Choroid plexus epithelial cell (primary cell): ENCODE measurements at regions not wholly inside any gene's neighbourhood (a gene's known extent, or its start where the extent isn't known, plus 50 kb on each side); places are given as distances from the start of the nearest gene placed in this dataset.

Source experiments
- DNase-seq: peaks from one replicate; pipeline ENCODE4 v3.0.0-alpha.2; 2010; ENCODE audit warnings: low read depth
- H3K4me3 ChIP-seq: 2 replicates; pipeline ENCODE4 v1.5.1; 2011; ENCODE audit warnings: low read depth, mild to moderate bottlenecking, control low read depth, low read length, moderate library complexity
- TF ChIP-seq, protein P1 (sequence below): conservative IDR thresholded peaks from 2 replicates; pipeline ENCODE4 v1.5.1; 2011; ENCODE audit warnings: low read depth, mild to moderate bottlenecking, control low read depth, inconsistent platforms, low read length, moderate library complexity

DNA sequence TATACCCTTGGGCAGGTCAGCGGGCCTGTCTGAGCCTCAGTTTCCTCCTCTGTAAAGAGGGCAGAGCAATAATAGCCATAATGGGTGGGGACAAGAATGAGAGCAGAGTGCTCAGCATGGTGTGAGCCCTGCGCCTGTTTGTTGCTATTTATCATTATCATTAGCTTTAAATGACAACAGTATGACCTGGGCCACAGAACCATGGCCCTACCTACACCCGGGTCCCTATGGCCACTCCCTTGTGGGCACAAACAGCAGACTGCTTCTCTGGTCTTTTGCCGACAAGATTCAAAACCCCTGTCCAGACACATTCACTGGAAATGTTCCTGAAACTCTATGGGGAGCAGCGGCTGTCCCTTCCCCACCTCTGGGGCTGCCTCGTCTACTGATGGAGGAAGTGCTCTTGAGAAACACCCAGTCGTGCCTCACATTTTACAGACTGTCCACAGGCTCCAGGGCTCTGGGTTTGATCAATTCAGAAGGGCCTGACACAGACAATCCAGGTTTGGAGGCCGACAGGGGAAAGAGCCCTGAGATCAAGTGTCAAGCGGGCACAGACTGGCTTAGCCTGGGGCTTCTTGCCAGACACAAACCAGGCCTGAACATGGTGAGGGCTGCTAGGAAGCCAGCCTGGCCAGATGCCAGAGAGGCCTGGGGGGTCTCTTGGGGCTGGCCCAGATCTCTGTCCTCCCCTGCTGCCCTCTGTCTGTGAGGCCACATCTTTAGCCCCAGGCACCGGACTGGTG lies 112.5 kb upstream of the CD82 start:
- H3K4me3 ChIP-seq, result no peak overlapping the region
- DNase-seq, result no peak
- TF ChIP-seq, protein P1, sequence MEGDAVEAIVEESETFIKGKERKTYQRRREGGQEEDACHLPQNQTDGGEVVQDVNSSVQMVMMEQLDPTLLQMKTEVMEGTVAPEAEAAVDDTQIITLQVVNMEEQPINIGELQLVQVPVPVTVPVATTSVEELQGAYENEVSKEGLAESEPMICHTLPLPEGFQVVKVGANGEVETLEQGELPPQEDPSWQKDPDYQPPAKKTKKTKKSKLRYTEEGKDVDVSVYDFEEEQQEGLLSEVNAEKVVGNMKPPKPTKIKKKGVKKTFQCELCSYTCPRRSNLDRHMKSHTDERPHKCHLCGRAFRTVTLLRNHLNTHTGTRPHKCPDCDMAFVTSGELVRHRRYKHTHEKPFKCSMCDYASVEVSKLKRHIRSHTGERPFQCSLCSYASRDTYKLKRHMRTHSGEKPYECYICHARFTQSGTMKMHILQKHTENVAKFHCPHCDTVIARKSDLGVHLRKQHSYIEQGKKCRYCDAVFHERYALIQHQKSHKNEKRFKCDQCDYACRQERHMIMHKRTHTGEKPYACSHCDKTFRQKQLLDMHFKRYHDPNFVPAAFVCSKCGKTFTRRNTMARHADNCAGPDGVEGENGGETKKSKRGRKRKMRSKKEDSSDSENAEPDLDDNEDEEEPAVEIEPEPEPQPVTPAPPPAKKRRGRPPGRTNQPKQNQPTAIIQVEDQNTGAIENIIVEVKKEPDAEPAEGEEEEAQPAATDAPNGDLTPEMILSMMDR, result no peak

DNA sequence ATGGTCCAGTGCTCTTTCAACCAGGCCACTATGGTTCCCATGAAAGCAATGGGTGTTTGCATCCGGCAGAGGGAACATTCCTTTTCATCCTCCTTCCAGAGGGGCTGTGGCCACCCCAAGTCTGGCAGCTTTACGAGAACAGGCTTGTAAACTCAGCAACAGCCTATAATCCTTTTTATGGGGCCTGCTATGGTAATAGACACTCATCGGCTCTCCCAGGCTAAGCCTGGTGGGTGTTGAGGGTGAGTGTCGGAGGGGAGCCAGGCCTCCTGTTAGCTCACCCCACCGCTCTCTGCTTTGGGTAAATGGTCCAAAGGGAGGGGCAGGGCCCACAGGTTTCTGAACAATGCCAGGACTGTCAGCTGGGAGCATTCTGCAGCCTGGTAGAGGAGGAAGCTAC lies 111.6 kb upstream of the CD82 start:
- TF ChIP-seq, protein P1, result no peak
- no peak for DNase-seq
- H3K4me3 ChIP-seq, result no peak overlapping the region

DNA sequence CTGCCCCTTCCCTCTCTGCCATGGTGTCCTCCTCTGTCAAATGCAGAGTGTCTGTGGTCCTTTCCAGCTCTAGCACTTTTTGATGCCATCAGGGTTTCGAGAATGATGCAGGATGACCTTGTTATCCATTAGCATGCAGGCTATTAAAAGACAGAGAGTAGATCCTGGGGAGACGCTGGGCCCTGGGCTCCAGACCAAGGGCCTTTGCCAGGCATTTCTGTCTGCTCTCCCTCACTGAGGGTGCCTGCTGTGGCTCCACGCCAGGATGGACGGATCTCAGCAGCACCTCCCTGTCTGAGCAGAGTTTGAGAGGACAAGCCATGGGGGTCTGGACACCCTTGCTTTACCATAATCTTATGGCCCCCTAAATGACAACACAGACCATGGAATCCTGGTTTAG lies 110.8 kb upstream of the CD82 start:
- TF ChIP-seq, protein P1, result no peak
- no peak for DNase-seq
- no peak overlapping the region for H3K4me3 ChIP-seq

DNA sequence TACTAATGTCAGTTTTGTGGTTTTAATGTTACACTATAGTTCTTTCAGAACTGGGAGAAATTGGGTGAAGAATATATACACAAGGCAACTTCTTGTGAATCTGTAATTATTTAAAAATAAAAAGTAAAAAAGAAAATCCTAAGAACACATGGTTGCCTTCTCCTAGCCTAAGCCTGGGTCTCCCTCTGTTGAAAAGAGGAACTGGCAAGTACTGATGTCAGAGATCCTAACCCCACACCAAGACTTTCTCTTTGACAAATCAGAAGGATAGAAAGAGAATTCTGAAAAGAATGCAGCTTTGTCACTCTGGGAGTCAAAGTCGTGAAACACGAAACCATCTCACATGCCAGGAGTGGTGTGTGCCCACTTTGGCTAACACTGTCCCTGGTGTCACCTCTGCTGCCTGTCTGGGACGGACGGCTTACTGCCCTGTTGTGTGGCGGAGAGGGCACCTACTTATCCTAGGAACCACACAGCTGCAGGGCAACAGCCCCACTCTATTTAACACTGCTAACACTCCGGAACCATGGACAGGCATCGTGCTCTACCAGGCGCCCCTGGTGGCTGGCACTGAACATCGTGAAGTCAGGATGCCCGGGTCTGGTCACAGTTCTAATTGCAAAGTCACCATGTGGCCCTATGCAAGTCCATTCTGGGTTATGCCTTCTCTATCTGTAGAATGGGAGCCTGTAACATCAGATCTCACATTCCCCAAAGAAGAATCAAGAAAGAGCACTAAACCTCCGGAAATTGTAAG lies 108.7 kb upstream of the CD82 start:
- no peak for DNase-seq
- TF ChIP-seq, protein P1, result peak; percentile 36
- no peak overlapping the region for H3K4me3 ChIP-seq

DNA sequence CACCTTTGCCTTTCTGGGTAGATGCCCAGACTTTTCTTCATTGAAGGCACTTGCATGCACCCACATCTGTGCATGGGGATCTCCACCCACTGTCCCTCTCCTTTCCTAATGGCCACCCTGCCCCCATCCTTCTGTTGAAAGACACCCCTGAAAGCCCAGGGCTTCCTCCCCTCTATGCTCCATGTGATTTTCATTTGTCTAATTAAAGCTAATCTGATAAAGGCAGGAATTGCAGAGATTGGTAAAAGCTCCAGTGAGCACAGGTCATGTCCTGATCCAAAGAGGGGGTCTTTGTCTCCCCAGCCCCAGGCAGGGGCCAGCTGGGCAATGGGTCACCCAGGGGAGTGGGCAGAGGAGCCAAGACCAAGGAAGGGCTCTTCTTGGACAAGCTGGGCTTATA lies 107.6 kb upstream of the CD82 start:
- TF ChIP-seq, protein P1, result no peak
- H3K4me3 ChIP-seq, result no peak overlapping the region
- DNase-seq, result no peak

DNA sequence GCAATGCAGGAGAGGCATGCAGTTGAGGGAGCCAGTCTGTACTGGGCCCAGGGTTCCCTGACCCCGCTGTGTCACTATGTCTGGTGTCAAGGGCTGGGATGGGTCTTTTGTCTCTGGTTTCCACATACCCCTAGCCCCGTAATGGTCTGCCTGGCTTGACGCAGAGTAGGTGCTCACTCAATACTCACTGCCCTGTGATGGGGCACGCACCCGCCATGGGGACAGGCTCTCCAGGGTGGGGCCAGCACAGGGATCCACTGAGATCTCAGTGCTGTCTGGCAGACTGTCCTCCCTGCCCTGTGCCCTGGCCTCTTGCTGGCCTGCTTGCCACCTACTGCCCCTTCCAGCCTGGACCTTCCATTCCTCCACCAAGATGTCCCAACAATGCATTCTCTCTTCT lies 101.7 kb upstream of the CD82 start:
- TF ChIP-seq, protein P1, result no peak
- DNase-seq, result no peak
- no peak overlapping the region for H3K4me3 ChIP-seq

DNA sequence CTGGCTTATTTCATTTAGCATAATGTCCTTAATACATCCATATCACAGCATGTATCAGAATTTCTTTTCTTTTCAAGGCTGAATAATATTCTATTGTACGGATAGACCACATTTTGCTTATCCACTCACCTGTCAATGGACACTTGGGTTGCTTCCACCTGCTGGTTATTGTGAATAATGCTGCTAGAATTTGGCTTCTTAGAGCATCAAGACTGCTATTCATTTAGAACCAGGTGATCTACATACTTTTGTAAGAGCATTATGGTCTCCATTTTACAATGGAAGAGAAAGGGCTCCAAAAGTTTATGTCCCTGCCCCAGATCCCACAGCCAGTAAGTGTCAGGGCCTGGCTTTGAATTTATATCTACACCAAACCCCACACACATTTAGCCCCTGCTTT lies 100.7 kb upstream of the CD82 start:
- TF ChIP-seq, protein P1, result peak; percentile 25
- H3K4me3 ChIP-seq, result no peak overlapping the region
- DNase-seq, result peak; percentile 22
